ENCODE measurements at regions not wholly inside any gene's neighbourhood (a gene's known extent, or its start where the extent isn't known, plus 50 kb on each side); places are given as distances from the start of the nearest gene placed in this dataset.

DNA sequence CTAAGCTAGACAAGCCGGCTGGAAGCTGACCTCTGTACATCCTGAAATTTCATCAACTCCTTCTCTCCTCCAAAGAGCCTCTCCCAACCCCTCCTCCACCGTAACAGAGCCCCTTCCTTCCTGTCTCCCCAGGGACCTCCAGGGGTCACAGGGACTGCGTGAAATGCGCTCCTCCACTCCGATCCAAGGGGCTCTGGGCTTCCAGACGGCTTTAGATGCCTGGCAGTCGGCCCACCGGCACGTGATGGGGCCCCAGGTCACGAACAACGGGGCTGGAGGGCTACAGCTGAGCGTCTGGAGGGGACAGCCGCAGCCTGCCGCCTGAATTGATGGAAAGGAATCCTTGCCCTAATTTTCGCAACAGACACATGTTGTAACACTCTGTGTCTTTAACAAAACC, 264.1 kb downstream of the MN1 start:
- 20 to 33% (median 30%) methylated on average over 15 of the region's 15 CpGs for WGBS, 3 donors
- DNase-seq: peak; percentile 19 to 71 (median 47)
- Histone ChIP-seq H3K27ac (no peak overlapping the region), H3K36me3 (no peaks in the 10 kb centered on the region), H3K4me3 (no peak overlapping the region), H3K4me1 (ENCODE audit: insufficient read depth) (peaks cover 5% of the 10 kb centered on the region), H3K27me3 (no peaks in the 10 kb centered on the region), H3K9me3 (no peaks in the 10 kb centered on the region)
- intact Hi-C loops (cut with DNase I): no loop called here
- no peak for TF ChIP-seq POLR2A (IDR thresholded peaks at IDR 0.05)
- TF ChIP-seq, protein P1, sequence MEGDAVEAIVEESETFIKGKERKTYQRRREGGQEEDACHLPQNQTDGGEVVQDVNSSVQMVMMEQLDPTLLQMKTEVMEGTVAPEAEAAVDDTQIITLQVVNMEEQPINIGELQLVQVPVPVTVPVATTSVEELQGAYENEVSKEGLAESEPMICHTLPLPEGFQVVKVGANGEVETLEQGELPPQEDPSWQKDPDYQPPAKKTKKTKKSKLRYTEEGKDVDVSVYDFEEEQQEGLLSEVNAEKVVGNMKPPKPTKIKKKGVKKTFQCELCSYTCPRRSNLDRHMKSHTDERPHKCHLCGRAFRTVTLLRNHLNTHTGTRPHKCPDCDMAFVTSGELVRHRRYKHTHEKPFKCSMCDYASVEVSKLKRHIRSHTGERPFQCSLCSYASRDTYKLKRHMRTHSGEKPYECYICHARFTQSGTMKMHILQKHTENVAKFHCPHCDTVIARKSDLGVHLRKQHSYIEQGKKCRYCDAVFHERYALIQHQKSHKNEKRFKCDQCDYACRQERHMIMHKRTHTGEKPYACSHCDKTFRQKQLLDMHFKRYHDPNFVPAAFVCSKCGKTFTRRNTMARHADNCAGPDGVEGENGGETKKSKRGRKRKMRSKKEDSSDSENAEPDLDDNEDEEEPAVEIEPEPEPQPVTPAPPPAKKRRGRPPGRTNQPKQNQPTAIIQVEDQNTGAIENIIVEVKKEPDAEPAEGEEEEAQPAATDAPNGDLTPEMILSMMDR (IDR thresholded peaks at IDR 0.05): no peak
- TF ChIP-seq EP300 (IDR thresholded peaks at IDR 0.05): no peak

DNA sequence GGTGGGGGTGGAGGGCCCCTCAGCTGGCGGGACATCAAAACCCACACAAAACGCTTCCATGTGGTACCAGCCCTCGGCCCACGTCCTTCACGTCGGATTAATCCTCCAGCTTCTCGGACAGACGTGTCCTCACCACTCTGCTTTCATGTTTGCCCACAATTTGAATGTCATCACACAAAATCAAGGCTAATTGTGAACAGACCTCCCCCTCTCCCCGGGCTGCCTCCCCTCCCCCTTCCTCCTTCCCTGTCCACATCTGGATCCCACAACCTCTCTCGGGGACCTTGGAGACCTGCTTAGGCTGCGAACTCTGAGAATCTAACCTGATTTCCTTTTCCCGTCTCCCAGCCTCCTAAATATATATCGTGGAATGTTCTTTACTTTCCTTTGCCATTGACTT, 262.9 kb downstream of the MN1 start:
- TF ChIP-seq EP300 (IDR thresholded peaks at IDR 0.05): no peak
- TF ChIP-seq, protein P1 (IDR thresholded peaks at IDR 0.05): no peak
- no peak for TF ChIP-seq POLR2A (IDR thresholded peaks at IDR 0.05)
- Histone ChIP-seq H3K4me3 (no peak overlapping the region), H3K9me3 (no peaks in the 10 kb centered on the region), H3K4me1 (ENCODE audit: insufficient read depth) (peaks cover 4% of the 10 kb centered on the region), H3K27ac (no peak overlapping the region), H3K36me3 (no peaks in the 10 kb centered on the region), H3K27me3 (no peaks in the 10 kb centered on the region)
- intact Hi-C loops (cut with DNase I): no loop called here
- no peak for DNase-seq
- WGBS, 3 donors: 75 to 80% (median 77%) methylated on average over 13 of the region's 13 CpGs

DNA sequence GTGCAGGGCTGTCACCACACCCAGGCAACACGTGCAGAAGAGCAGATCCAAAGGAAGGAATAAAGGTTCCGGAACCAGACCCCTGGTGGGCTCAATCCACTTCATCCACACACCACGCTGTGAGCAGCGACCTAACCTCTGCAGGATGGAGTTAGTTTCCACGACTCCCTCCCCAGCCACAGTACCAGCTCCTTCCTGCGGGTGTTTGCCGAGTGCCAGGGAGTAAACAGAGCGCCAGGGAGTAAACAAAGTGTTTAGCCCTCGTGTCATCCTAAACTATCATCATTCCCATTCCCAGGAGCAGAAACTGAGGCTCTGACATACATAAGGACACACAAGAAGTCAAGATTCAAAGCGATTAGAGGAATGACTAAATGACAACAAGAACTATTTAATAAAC, 261.3 kb downstream of the MN1 start:
- Histone ChIP-seq H3K36me3 (no peaks in the 10 kb centered on the region), H3K4me3 (no peak overlapping the region), H3K27ac (no peak overlapping the region), H3K9me3 (no peaks in the 10 kb centered on the region), H3K4me1 (ENCODE audit: insufficient read depth) (peaks cover 3% of the 10 kb centered on the region), H3K27me3 (no peaks in the 10 kb centered on the region)
- no peak for DNase-seq
- intact Hi-C loops (cut with DNase I): no loop called here
- 82 to 90% (median 87%) methylated on average over 10 of the region's 10 CpGs for WGBS, 3 donors
- TF ChIP-seq POLR2A (IDR thresholded peaks at IDR 0.05) (no peak), EP300 (IDR thresholded peaks at IDR 0.05) (no peak)
- TF ChIP-seq, protein P1 (IDR thresholded peaks at IDR 0.05): no peak

DNA sequence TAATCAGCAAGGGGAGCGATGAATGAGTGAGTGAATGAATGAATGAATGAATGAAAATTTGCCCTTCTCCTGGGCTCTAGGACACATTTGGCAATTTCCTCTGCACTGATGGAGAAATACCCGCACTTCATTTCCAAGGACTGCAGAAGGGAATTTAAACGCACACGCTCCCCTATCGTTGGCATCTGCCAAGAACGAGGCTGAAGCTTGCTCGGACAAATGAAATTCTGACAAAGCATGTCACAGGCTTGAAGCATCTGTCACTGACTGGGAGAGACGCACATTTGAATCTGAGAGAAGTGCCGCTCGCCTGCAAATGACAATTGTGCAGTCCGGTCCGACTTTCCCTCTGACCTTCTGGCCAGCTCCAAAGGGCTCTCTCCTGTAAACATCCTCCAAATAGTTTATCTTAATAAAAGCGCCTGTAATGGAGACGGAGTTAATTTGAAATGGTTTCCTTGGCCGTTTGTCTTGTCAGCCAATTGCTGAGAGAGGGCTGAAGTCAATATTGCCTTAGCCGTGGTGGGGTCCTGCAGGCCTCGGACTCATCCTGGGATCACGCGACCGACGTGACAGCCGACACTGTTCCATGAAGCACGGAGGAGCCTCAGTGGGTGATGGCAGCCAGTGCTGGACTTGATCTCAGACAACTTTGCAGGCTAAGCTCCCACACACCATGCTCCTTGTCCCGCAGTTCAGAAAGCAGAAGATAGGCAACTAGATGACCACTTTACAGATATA, 260.7 kb downstream of the MN1 start:
- WGBS, 3 donors: 74 to 85% (median 85%) methylated on average over 24 of the region's 24 CpGs
- H3K36me3 ChIP-seq: no peaks in the 10 kb centered on the region
- H3K4me3 ChIP-seq: no peak overlapping the region
- TF ChIP-seq, protein P1 (IDR thresholded peaks at IDR 0.05): no peak
- TF ChIP-seq EP300 (IDR thresholded peaks at IDR 0.05): no peak
- TF ChIP-seq POLR2A (IDR thresholded peaks at IDR 0.05): no peak
- H3K27ac ChIP-seq: no peak overlapping the region
- intact Hi-C loops (cut with DNase I): no loop called here
- no peak for DNase-seq
- H3K9me3 ChIP-seq: no peaks in the 10 kb centered on the region
- H3K4me1 ChIP-seq (ENCODE audit: insufficient read depth): peaks cover 3% of the 10 kb centered on the region
- no peaks in the 10 kb centered on the region for H3K27me3 ChIP-seq
